NCI-H1694 (cell line): ENCODE measurements at regions not wholly inside any gene's neighbourhood (a gene's known extent, or its start where the extent isn't known, plus 50 kb on each side); places are given as distances from the start of the nearest gene placed in this dataset.

ENCODE experiments used
- DNase-seq: peaks from one replicate; lab custom pipeline; 2025; lab: John Stamatoyannopoulos, UW

DNA sequence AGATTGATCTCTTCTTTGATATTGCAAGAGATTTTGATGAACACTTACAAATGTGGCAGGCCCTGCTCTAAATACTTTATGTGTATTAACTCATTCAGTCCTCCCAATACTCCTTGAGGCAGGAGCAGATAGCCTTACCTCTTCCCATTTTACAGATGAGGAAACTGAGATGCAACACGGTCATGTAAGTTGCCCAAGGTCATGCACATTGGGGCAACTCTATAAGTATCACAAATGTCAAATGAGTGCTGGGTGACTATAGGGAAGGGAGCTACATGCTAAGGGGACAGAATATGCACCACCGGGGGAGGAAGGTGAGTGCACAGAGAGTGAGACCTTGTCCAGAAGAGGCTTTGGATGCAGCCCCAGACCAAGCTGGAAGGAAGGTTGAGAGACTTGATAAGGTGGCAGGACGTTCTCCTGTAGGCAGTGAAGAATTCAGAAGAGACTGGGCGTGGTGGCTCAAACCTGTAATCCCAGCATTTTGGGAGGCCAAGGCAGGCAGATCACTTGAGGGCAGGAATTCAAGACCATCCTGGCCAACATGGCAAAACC lies 132.3 kb upstream of the PWP1 start:
- no peak for DNase-seq

- DNase-seq = no peak
These were observed 130.7 kb upstream of the PWP1 start for GRCh38 chr12:107554941-107555340.

- no peak for DNase-seq
These were observed 128.6 kb upstream of the PWP1 start for GRCh38 chr12:107557026-107557425.

DNA sequence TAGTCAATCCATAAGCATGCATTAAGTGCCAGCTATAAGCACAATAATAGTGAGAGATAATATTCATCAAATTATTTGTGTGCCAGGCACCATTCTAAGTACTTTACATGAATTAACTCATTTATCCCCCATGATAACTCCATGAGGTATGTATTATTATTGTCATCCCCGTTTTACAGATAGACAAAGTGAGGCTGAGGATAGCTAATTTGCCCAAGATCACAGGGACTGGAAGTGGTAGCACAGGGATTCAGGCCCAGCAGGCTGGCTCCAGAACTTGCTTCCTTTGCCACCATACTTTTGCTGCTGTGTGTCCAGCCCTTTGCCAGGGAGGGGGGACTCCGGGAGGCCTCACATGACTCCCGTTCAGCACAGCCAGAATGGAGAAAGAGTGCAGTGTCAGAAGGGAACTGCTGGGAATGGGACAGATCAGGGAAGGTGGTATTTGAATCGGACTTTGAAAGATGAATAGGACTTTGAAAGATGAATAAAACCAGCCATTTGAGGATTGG lies 128.0 kb upstream of the PWP1 start:
- no peak for DNase-seq

GRCh38 chr12:107558141-107558815 lies 127.3 kb upstream of the PWP1 start:
- DNase-seq = no peak

DNA sequence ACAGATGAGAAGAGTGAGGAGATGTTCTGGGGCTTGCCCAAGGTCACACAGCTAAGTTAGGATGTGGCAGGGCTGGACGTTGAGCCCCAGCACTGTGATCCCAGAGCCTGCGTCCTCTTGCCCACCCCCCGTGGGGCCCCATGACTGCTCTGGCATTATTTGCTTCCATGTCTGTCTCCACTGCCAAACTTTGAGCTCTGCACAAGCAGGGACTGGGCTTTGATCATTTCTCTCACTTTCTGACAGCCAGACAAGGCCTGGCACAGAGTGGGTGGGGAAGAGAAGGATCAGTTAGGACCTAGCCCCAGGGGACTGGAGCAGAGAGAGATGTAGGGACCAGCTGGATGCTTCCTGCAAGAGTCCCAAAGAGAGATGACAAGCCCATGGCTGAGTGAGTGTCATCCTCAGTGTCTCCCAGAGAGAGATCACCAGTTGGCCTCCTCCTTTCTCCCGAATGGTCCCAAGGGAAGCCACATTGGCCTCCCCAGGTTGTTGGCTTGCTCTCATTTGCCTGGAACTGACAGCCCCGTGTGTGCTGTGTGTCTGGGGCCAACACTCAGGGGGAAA lies 126.7 kb upstream of the PWP1 start:
- no peak for DNase-seq

DNA sequence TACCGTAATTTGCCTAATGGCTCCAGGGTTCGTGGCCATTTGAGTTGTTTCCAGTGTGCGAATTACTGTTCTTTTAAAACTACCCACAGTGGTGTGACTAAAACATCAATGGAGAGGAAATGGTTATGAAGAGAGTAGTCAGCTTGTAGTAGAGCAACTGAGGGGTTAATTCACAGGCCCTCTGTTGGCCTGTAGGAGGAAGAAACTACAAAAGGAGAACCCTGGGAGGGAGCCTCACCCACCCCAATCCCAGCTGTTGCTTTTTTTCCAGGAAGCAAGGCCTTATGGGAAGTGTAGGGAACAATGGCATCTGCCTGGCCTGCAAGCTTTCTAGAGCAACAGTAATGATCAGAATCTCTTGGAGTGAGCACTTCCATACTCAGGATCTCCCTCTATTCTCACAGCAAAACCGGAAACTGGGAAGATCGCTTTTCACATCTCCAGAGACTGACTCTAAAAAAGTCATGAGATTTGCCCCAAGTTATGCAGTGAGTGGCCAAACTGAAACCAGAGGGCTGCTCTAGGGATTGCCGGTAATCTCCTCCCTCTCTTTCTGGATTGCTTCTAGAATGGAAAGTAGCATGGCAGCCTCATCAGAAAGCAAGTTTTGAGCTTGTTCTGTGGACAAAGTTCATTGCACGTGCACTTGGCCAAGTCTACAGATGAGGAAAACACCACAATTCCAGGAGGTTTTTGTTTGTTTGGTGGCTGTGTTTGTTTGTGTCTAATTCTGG lies 125.3 kb upstream of the PWP1 start:
- DNase-seq = no peak

DNA sequence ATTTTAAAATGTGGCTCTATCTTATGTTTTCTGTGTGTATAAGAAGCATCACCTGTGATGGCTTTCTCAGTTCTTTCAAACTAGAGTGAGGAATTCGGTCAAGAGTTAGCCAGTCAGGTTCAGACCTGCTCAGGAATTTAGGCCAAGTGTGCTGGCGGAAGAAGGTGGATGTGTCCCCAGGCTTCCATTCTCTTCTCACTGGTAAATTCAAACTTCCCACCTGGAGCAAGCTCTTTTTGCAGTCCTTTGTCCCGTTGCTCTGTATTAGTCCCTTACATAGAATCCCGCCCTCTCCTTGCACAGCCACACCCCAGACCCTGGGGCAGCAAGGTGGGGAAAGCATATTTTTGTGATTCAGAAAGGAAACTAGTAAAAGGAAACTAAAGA lies 124.7 kb upstream of the PWP1 start:
- no peak for DNase-seq

DNA sequence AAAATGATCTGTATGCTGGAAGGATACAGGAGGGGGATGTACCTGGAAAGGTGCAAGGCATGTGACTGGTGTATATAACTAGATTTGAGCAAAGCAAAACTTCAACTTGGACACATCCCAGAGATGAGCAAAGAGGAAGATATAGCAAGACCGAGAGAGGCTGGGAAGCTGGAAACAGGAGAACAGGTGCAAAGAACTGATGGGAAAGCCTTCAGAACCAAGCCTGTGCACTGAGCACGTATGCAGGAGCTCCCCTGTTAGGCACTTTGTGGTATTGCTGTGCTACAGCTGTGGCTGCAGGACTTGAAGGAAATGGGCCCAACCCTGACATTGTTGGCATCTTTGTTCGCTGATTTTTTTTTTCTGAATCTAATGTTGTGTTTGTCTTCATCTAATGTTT lies 120.7 kb upstream of the PWP1 start:
- peak; percentile 9 for DNase-seq

DNA sequence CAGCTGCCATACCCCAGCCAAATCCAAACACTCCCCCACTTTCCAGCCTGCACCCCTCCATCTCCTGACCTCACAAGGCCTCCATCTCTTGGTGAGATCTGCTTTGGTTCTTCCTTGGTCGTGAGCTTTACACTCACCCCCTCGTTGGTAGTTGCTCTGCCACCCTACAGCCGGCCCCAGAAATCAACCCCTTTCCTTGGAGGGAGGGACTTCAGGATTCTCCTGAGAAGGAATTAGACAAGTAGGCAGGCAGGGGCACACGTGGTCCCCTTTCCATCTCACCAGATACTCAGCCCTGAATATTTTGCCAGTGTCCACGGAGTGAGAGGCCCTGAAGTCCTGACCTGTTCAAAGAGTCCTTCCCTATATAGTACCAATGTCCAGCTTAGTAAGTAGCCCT lies 120.0 kb upstream of the PWP1 start:
- no peak for DNase-seq

DNA sequence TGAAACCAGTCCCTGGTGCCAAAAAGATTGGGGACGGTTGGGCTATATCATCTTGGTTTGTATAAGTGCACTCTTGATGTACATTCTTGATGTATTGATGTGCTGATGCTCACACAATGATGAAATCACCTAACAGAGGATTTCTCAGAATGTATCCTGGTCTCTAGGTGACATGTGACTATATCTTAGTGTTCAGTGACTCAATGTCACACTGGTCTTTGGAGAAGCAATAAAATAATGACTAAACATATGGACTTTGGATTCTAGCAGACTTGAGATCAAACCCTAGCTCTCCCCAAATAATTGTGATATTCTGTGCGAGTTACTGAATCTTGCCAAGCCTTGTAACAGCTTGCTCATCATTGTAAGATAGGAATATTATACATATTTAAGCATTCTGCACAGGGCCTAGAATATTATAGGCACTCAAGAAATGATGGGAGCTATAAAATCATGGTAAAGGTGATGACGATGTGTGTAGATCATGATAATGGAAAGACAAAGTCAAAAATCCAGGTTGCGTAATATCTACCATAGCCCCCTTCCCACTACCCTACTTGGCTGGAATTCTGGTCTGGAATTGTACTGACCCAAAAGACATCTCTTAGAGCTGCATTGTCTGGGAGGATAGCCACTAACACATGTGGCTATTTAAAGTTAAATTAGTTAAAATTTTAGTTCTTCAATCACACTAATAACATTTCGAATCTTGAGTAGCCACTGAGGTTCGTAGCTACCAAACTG lies 117.6 kb upstream of the PWP1 start:
- DNase-seq = no peak

- no peak for DNase-seq
These were observed 116.9 kb upstream of the PWP1 start for GRCh38 chr12:107568718-107569117.

DNA sequence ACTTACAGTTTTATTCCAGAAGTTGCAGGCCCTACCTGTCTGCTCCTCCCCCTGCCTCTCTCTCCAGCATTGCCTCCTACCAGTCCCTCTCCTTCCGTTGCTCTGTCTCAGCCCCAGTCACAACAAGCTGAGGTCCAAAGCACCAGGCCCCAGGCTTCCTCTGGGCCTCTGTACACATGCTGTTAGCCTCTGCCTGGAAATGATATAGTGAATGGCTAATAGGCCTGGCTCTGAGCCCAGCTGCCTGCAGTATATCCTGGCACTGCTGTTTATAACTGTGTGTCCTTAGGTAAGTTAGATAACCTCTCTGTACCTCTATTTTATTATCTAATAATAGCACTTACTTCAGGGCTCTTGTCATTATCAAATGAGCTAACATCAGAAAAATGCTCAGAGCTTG lies 114.9 kb upstream of the PWP1 start:
- no peak for DNase-seq

DNA sequence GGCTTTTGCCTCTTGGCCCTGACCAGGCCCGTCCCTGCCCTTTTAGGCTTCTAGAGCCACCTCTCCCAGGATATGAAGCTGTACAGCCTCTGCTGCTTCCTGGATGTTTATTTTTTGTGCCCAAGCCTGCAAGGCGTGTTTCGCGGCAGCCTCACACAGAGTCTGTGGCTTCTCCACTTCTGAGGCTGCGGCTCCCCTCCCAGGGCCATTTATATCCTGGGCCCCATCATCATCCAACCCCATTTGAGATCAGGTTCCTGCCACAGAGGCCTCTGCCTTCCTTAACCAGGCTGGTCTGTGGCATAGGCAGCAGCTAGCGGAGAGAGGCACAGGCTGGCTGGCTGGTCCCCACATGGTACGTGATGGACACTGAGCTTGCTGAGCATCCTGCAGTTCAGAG lies 114.1 kb upstream of the PWP1 start:
- no peak for DNase-seq

DNA sequence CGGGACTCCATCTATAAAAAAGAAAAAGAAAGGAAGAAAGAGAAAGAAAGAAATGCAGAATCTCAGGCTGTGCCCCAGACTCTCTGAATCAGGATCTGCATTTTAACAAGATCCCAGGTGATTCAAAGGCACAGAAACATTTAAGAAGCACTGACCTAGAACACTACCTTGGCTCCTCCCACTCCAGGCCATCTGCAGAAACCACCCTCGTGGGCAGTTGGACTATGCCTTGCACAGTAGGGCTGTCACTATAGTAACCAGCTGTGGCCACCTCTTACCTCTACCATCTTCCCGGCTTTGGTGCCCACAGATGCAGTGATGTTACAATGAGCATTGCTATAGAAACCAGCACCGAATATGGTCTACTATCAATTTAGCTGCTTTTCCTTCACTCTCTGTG lies 110.9 kb upstream of the PWP1 start:
- DNase-seq = no peak

GRCh38 chr12:107580750-107581618 lies 104.6 kb upstream of the PWP1 start:
- no peak for DNase-seq

GRCh38 chr12:107581619-107582015 lies 104.0 kb upstream of the PWP1 start:
- no peak for DNase-seq

GRCh38 chr12:107583551-107583950 lies 102.0 kb upstream of the PWP1 start:
- no peak for DNase-seq

GRCh38 chr12:107584563-107584962 lies 101.0 kb upstream of the PWP1 start:
- DNase-seq = no peak

- no peak for DNase-seq
These were observed 99.2 kb upstream of the PWP1 start for GRCh38 chr12:107586256-107586970.

GRCh38 chr12:107590413-107590812 lies 95.2 kb upstream of the PWP1 start:
- DNase-seq = no peak
